WTC11 (cell line): ENCODE measurements at regions not wholly inside any gene's neighbourhood (a gene's known extent, or its start where the extent isn't known, plus 50 kb on each side); places are given as distances from the start of the nearest gene placed in this dataset.

ENCODE experiments used
- ATAC-seq: fragments of 200-7000 bp; cut with Tn5 transposase; 2 replicates; pipeline ENCODE4 v1.10.0; 2021; ENCODE audit warnings: mild to moderate bottlenecking, moderate library complexity
- CTCF ChIA-PET: fragments of 300-600 bp; sonication (Branson Sonifier 250); formaldehyde crosslinking; loops from one replicate; lab custom pipeline; 2021; ENCODE audit warnings: antibody characterized with exemption; lab: Charles Lee
- POLR2A ChIA-PET: fragments of 350-600 bp; sonication (Branson Sonifier 250); formaldehyde crosslinking; loops from one replicate; lab custom pipeline; 2021; ENCODE audit warnings: antibody characterized with exemption; lab: Charles Lee
- DNase-seq: peaks from one replicate; pipeline ENCODE4 v3.0.0; 2021; ENCODE audit warnings: low spot score
- H3K27ac Mint-ChIP-seq: 2 replicates; pipeline ENCODE4 v1.8.0; 2021; ENCODE audit warnings: mixed read lengths
- H3K27me3 Mint-ChIP-seq: 2 replicates; pipeline ENCODE4 v1.8.0; 2021; ENCODE audit warnings: low read depth, mild to moderate bottlenecking, moderate library complexity, mixed read lengths
- H3K36me3 Mint-ChIP-seq: 2 replicates; pipeline ENCODE4 v1.8.0; 2021; ENCODE audit warnings: mixed read lengths
- H3K4me1 Mint-ChIP-seq: 2 replicates; pipeline ENCODE4 v1.8.0; 2022; ENCODE audit warnings: mixed read lengths
- H3K4me3 Mint-ChIP-seq: 2 replicates; pipeline ENCODE4 v1.8.0; 2021; ENCODE audit warnings: mild to moderate bottlenecking, moderate library complexity, mixed read lengths
- H3K9me3 Mint-ChIP-seq: 2 replicates; pipeline ENCODE4 v1.8.0; 2021; ENCODE audit warnings: mixed read lengths
- CREB1 ChIP-seq: sonication (generic); formaldehyde crosslinking; IDR thresholded peaks from 2 replicates; pipeline ENCODE4 v1.8.0; 2023; ENCODE audit warnings: mild to moderate bottlenecking, missing genetic modification reagents
- CREM ChIP-seq: sonication (generic); formaldehyde crosslinking; IDR thresholded peaks from 2 replicates; pipeline ENCODE4 v1.8.1; 2022; ENCODE audit warnings: mild to moderate bottlenecking, missing genetic modification reagents, moderate library complexity
- ESRRA ChIP-seq: sonication (generic); formaldehyde crosslinking; IDR thresholded peaks from 2 replicates; pipeline ENCODE4 v1.8.1; 2022; ENCODE audit warnings: mild to moderate bottlenecking, missing genetic modification reagents, borderline replicate concordance
- FOXJ3 ChIP-seq: sonication (generic); formaldehyde crosslinking; IDR thresholded peaks from 2 replicates; pipeline ENCODE4 v1.9.0; 2021; ENCODE audit warnings: missing genetic modification reagents, mild to moderate bottlenecking, borderline replicate concordance
- FOXK1 ChIP-seq: sonication (generic); formaldehyde crosslinking; IDR thresholded peaks from 2 replicates; pipeline ENCODE4 v1.8.0; 2022; ENCODE audit warnings: mild to moderate bottlenecking, moderate library complexity, missing genetic modification reagents
- GABPB1 ChIP-seq: sonication (generic); formaldehyde crosslinking; IDR thresholded peaks from 2 replicates; pipeline ENCODE4 v1.8.1; 2023; ENCODE audit warnings: mild to moderate bottlenecking, missing genetic modification reagents
- JUN ChIP-seq: sonication (generic); formaldehyde crosslinking; IDR thresholded peaks from 2 replicates; pipeline ENCODE4 v1.8.0; 2023; ENCODE audit warnings: mild to moderate bottlenecking, missing genetic modification reagents
- MXD4 ChIP-seq: fragments of 250-450 bp; sonication (Bioruptor Pico); IDR thresholded peaks from 2 replicates; pipeline ENCODE4 v1.8.0; 2021; ENCODE audit warnings: mild to moderate bottlenecking, moderate library complexity, borderline replicate concordance
- MYBL2 ChIP-seq: sonication (generic); formaldehyde crosslinking; IDR thresholded peaks from 2 replicates; pipeline ENCODE4 v1.8.1; 2023; ENCODE audit warnings: mild to moderate bottlenecking, moderate library complexity, missing genetic modification reagents
- NR1H2 ChIP-seq: sonication (generic); formaldehyde crosslinking; IDR thresholded peaks from 2 replicates; pipeline ENCODE4 v1.9.0; 2021; ENCODE audit warnings: mild to moderate bottlenecking, moderate library complexity, missing genetic modification reagents
- NR3C1 ChIP-seq: sonication (generic); formaldehyde crosslinking; conservative IDR thresholded peaks from 2 replicates; pipeline ENCODE4 v1.8.1; 2023; ENCODE audit warnings: low read depth, mild to moderate bottlenecking, missing genetic modification reagents
- RELA ChIP-seq: sonication (generic); formaldehyde crosslinking; IDR thresholded peaks from 2 replicates; pipeline ENCODE4 v1.8.1; 2022; ENCODE audit warnings: missing genetic modification reagents, mild to moderate bottlenecking, borderline replicate concordance
- TEAD1 ChIP-seq: sonication (generic); formaldehyde crosslinking; IDR thresholded peaks from 2 replicates; pipeline ENCODE4 v1.8.0; 2022; ENCODE audit warnings: mild to moderate bottlenecking, missing genetic modification reagents
- ZNF423 ChIP-seq: fragments of 250-450 bp; sonication (Bioruptor Pico); IDR thresholded peaks from 2 replicates; pipeline ENCODE4 v2.1.2; 2022; ENCODE audit warnings: mild to moderate bottlenecking, moderate library complexity
- ZNF671 ChIP-seq: fragments of 250-450 bp; sonication (Bioruptor Pico); IDR thresholded peaks from 2 replicates; pipeline ENCODE4 v1.8.0; 2021; ENCODE audit warnings: mild to moderate bottlenecking
- TF ChIP-seq, protein P1 (sequence below): sonication (generic); formaldehyde crosslinking; IDR thresholded peaks from 2 replicates; pipeline ENCODE4 v1.8.1; 2023; ENCODE audit warnings: mild to moderate bottlenecking, missing genetic modification reagents, borderline replicate concordance
- TF ChIP-seq, protein P2 (sequence below): sonication (generic); formaldehyde crosslinking; conservative IDR thresholded peaks from 2 replicates; pipeline ENCODE4 v1.8.1; 2023; ENCODE audit warnings: mild to moderate bottlenecking, low read depth, missing genetic modification reagents, moderate library complexity
- TF ChIP-seq, protein P3 (sequence below): sonication (generic); formaldehyde crosslinking; IDR thresholded peaks from 2 replicates; pipeline ENCODE4 v1.8.1; 2023; ENCODE audit warnings: mild to moderate bottlenecking, moderate library complexity, missing genetic modification reagents
- TF ChIP-seq, protein P4 (sequence below): sonication (generic); formaldehyde crosslinking; IDR thresholded peaks from 2 replicates; pipeline ENCODE4 v1.8.0; 2022; ENCODE audit warnings: mild to moderate bottlenecking, missing genetic modification reagents

DNA sequence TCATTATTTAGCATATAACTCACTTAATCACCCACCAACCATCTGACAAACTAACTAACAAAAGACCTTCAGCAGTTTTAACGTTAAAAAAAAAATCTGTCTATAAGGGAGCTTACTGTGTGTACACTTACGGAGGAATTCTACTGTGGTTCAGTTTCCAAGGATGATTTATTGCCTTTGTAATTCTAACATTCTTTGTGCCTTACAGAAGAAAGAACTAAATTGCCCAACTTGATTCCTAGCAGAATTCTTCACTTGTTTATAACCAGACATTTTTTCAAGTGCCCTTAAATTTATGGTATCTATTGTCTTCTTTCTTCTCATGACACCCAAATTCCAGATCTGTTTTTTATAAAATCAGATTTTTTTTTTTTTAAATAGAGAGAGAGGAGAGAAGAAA is 119.7 kb upstream of the IGSF10 start:
- TF ChIP-seq, protein P1, sequence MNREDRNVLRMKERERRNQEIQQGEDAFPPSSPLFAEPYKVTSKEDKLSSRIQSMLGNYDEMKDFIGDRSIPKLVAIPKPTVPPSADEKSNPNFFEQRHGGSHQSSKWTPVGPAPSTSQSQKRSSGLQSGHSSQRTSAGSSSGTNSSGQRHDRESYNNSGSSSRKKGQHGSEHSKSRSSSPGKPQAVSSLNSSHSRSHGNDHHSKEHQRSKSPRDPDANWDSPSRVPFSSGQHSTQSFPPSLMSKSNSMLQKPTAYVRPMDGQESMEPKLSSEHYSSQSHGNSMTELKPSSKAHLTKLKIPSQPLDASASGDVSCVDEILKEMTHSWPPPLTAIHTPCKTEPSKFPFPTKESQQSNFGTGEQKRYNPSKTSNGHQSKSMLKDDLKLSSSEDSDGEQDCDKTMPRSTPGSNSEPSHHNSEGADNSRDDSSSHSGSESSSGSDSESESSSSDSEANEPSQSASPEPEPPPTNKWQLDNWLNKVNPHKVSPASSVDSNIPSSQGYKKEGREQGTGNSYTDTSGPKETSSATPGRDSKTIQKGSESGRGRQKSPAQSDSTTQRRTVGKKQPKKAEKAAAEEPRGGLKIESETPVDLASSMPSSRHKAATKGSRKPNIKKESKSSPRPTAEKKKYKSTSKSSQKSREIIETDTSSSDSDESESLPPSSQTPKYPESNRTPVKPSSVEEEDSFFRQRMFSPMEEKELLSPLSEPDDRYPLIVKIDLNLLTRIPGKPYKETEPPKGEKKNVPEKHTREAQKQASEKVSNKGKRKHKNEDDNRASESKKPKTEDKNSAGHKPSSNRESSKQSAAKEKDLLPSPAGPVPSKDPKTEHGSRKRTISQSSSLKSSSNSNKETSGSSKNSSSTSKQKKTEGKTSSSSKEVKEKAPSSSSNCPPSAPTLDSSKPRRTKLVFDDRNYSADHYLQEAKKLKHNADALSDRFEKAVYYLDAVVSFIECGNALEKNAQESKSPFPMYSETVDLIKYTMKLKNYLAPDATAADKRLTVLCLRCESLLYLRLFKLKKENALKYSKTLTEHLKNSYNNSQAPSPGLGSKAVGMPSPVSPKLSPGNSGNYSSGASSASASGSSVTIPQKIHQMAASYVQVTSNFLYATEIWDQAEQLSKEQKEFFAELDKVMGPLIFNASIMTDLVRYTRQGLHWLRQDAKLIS (CRISPR knock-in tag): no peak
- TF ChIP-seq CREM (no peak), NR3C1 (CRISPR knock-in tag) (no peak), GABPB1 (CRISPR knock-in tag) (no peak), TEAD1 (CRISPR knock-in tag) (no peak), ZNF671 (CRISPR knock-in tag) (no peak), MXD4 (no peak), JUN (CRISPR knock-in tag) (no peak), MYBL2 (no peak), CREB1 (CRISPR knock-in tag) (no peak), FOXJ3 (CRISPR knock-in tag) (no peak), ZNF423 (CRISPR knock-in tag) (no peak)
- TF ChIP-seq, protein P2, sequence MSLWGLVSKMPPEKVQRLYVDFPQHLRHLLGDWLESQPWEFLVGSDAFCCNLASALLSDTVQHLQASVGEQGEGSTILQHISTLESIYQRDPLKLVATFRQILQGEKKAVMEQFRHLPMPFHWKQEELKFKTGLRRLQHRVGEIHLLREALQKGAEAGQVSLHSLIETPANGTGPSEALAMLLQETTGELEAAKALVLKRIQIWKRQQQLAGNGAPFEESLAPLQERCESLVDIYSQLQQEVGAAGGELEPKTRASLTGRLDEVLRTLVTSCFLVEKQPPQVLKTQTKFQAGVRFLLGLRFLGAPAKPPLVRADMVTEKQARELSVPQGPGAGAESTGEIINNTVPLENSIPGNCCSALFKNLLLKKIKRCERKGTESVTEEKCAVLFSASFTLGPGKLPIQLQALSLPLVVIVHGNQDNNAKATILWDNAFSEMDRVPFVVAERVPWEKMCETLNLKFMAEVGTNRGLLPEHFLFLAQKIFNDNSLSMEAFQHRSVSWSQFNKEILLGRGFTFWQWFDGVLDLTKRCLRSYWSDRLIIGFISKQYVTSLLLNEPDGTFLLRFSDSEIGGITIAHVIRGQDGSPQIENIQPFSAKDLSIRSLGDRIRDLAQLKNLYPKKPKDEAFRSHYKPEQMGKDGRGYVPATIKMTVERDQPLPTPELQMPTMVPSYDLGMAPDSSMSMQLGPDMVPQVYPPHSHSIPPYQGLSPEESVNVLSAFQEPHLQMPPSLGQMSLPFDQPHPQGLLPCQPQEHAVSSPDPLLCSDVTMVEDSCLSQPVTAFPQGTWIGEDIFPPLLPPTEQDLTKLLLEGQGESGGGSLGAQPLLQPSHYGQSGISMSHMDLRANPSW (CRISPR knock-in tag): no peak
- TF ChIP-seq, protein P3, sequence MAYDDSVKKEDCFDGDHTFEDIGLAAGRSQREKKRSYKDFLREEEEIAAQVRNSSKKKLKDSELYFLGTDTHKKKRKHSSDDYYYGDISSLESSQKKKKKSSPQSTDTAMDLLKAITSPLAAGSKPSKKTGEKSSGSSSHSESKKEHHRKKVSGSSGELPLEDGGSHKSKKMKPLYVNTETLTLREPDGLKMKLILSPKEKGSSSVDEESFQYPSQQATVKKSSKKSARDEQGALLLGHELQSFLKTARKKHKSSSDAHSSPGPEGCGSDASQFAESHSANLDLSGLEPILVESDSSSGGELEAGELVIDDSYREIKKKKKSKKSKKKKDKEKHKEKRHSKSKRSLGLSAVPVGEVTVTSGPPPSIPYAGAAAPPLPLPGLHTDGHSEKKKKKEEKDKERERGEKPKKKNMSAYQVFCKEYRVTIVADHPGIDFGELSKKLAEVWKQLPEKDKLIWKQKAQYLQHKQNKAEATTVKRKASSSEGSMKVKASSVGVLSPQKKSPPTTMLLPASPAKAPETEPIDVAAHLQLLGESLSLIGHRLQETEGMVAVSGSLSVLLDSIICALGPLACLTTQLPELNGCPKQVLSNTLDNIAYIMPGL (CRISPR knock-in tag): no peak
- TF ChIP-seq, protein P4, sequence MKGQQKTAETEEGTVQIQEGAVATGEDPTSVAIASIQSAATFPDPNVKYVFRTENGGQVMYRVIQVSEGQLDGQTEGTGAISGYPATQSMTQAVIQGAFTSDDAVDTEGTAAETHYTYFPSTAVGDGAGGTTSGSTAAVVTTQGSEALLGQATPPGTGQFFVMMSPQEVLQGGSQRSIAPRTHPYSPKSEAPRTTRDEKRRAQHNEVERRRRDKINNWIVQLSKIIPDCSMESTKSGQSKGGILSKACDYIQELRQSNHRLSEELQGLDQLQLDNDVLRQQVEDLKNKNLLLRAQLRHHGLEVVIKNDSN (CRISPR knock-in tag): no peak
- CTCF ChIA-PET: no interaction called here
- peaks cover 25% of the 10 kb centered on the region for H3K4me1 Mint-ChIP-seq
- no peak overlapping the region for H3K27ac Mint-ChIP-seq
- POLR2A ChIA-PET: no interaction called here
- DNase-seq (no peak), ATAC-seq (no peak)
- no peaks in the 10 kb centered on the region for H3K27me3 Mint-ChIP-seq
- H3K36me3 Mint-ChIP-seq: peaks cover 8% of the 10 kb centered on the region
- H3K9me3 Mint-ChIP-seq: peaks cover 16% of the 10 kb centered on the region
- H3K4me3 Mint-ChIP-seq: no peak overlapping the region

DNA sequence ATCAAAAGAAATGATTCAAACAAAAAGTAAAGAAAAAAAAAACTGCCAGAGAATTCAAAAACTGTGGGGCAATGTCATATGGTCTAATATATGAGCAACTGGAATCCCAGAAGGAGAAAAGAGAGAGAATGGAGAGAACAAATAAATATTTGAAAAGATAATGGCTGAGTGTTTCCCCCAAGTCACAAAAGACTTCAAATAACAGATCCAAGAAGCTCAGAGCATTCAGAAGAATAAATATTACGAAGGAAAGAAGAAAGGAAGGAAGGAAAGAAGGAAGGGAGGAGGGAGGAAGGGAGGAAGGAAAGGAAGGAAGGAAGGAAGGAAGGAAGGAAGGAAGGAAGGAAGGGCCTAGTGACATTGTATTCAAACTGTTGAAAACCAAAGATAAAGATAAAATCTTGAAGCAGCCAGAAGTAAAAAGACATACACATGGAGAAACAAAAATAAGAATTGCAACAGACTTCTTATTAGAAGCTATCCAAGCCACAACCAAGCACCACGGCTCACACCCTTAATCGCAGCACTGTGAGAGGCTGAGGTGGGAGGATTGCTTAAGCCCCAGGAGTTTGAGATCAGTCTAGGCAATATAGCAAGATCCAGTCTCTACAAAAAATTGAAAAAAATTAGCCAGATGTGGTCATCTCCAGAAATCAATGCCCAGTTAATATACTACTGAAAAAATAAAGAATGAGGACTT is 118.9 kb upstream of the IGSF10 start:
- peaks cover 20% of the 10 kb centered on the region for H3K9me3 Mint-ChIP-seq
- peaks cover 10% of the 10 kb centered on the region for H3K36me3 Mint-ChIP-seq
- H3K4me1 Mint-ChIP-seq: peaks cover 25% of the 10 kb centered on the region
- no peak overlapping the region for H3K4me3 Mint-ChIP-seq
- CTCF ChIA-PET: no interaction called here
- no peak for TF ChIP-seq NR1H2
- no peak for TF ChIP-seq ESRRA (CRISPR knock-in tag)
- no peak for TF ChIP-seq FOXK1 (CRISPR knock-in tag)
- TF ChIP-seq RELA (CRISPR knock-in tag): no peak
- TF ChIP-seq, all 79 proteins: peak for 0
- no peaks in the 10 kb centered on the region for H3K27me3 Mint-ChIP-seq
- DNase-seq: no peak
- ATAC-seq: no peak
- H3K27ac Mint-ChIP-seq: no peak overlapping the region
- POLR2A ChIA-PET: no interaction called here
